T-helper 2 cell (primary cell): ENCODE measurements at regions not wholly inside any gene's neighbourhood (a gene's known extent, or its start where the extent isn't known, plus 50 kb on each side); places are given as distances from the start of the nearest gene placed in this dataset.
"Not testable (repeated sequence)": the region's sequence is repeated elsewhere in the genome, so short reads cannot be mapped to it uniquely, and the experiment has no call there.

Experiments used
- DNase-seq, 5 experiments: peaks; one replicate each; pipeline versions ENCODE4 v3.0.0 to v3.0.0-alpha.2; 2012 to 2022

DNA sequence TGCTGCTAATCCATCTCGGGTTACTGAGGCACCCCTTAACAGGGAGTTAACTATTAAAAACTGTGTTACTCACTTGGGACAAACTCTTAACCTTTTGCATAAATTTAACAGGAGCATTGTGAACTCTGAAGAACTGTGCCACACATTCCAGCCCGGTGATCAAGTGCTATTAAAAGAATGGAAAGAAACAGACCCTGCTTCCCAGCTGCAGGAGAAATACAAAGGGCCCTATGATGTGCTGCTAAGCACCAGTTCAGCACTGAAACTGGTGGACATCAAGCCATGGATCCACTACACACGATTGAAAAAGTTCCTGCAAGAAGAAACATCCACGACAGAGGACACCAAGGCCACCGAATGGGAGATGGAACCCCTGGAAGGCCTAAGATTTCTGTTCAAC, 114.7 kb upstream of the PLCL2 start:
- no peak for DNase-seq

DNA sequence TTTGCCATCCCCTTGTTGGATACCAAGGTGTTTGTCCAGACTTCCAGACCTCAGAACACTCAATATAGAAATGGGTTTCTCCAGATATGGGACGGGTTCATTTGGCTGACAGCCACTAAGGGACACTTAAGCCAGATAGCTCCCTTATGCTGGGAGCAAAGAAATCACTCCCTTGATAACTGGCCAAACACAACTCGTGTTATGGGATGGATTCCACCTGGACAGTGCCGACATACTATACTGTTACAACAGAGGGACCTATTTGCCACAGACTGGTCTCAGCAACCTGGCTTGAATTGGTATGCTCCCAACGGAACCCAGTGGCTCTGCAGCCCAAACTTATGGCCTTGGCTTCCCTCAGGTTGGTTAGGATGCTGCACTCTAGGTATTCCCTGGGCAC, 114.0 kb upstream of the PLCL2 start:
- DNase-seq: no peak

DNA sequence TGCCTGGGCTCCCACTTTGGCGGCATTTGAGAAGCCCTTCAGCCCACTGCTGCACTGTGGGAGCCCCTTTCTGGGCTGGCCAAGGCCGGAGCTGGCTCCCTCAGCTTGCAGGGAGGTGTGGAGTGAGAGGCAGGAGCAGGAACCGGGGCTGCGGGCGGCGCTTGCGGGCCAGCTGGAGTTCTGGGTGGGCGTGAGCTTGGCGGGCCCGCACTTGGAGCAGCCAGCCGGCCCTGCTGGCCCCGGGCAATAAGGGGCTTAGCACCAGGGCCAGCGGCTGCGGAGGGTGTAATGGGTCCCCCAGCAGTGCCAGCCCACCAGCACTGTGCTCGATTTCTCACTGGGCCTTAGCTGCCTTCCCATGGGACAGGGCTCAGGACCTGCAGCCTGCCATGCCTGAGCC, 111.2 kb upstream of the PLCL2 start:
- DNase-seq: not testable (repeated sequence)

DNA sequence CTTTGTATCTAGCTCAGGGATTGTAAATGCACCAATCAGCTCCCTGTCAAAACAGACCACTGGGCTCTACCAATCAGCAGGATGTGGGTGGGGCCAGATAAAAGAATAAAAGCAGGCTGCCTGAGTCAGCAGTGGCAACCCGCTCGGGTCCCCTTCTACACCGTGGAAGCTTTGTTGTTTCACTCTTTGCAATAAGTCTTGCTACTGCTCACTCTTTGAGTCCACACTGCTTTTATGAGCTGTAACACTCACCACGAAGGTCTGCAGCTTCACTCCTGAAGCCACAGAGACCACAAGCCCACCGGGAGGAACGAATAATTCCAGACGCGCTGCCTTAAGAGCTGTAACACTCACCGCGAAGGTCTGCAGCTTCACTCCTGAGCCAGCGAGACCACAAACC, 110.2 kb upstream of the PLCL2 start:
- not testable (repeated sequence) for DNase-seq

DNA sequence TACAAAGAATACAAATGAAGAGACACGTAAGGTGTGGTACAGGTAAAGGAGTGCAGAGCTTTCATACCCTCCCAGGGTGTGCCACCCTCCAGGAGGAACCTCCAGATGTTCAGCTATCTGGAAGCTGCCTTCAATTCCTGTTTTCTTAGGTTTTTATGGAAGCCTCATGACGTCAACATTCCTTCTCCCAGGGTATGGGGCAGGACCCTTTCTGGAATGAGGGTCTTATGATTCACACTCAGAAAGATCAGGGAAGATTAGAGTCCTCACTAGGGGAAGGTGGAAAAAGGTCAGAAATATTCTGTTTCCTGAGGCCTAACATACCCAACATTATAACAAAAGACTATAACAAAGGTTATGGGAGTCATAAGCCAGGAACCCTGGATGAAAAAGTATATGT, 99.8 kb upstream of the PLCL2 start:
- DNase-seq: no peak

DNA sequence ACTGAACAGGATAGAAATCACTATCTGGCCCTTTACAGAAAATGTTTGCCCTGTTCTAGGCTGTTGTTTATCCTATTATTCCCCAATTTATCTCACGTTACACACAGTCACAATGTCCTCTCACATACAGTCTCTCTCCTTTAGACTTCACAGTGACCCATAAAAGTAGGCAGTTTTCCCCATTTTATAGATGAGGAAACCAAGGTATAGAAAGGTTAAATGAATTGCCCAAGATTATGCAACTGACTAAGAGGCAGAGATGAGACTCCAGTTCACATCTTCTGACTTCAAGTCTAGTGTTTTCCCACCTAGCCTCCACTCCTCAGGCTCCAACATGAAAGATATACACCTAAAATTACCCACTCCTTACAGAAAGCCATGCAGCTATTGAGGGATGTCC, 99.3 kb upstream of the PLCL2 start:
- no peak for DNase-seq

DNA sequence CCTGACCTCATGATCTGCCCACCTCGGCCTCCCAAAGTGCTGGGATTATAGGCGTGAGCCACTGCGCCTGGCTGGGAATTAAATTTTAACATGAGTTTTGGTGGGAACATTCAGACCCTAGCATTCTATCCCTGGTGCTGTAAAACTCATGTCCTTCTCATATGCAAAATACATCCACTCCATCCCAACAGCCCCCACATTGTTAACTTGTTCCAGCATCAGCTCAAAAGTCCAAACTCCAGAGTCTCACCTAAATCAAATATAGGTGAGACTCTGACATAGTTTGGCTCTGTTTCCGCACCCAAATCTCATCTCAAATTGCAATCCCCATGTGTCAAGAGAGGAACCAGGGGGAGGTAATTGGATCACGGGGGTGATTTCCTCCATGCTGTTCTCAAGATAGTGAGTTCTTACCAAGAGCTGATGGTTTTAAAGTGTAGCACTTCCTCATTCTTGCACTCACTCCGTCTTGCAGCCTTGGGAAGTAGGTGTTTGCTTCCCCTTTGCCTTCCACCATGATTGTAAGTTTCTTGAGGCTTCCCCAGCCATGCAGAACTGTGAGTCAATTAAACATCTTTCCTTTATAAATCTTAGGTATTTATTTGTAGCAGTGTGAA, 96.2 kb upstream of the PLCL2 start:
- DNase-seq: no peak

DNA sequence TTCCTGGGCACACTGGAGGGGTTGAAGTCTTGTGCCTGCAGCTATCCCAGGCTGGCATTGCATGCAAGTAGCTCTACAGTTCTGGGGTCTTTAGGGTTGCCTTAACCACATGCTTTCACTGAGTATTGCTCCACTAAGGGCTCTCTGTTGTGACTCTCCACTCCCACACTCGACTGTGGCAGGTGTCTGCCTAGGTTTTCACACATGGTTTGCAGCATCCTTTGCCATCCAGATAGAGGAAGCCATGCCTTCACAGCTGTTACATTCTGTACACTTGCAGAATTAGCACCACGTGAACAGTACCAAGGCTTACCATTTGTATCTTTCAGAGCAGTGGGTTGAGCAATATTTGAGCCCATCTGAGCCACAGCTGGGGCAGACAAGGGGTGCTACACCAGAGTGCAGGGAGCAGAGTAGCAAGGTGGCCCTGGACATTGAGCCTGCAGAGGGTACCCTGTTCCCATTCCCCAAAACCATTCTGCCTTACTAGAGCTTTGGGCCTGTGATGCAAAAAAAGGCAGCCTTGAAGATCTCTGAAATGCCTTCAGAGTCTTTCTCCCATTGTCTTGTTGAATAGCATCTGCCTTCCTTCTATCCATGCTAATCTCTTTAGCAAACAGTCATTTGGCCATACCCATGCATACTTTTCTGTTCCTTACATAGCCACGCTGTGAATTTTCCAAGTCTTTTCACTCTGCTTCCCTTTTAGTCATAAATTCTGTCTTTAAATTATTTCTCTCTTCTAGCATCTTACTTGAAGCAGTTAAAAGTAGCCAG, 95.2 kb upstream of the PLCL2 start:
- DNase-seq: peak in 2 of 5 experiments; percentile 38 to 39

DNA sequence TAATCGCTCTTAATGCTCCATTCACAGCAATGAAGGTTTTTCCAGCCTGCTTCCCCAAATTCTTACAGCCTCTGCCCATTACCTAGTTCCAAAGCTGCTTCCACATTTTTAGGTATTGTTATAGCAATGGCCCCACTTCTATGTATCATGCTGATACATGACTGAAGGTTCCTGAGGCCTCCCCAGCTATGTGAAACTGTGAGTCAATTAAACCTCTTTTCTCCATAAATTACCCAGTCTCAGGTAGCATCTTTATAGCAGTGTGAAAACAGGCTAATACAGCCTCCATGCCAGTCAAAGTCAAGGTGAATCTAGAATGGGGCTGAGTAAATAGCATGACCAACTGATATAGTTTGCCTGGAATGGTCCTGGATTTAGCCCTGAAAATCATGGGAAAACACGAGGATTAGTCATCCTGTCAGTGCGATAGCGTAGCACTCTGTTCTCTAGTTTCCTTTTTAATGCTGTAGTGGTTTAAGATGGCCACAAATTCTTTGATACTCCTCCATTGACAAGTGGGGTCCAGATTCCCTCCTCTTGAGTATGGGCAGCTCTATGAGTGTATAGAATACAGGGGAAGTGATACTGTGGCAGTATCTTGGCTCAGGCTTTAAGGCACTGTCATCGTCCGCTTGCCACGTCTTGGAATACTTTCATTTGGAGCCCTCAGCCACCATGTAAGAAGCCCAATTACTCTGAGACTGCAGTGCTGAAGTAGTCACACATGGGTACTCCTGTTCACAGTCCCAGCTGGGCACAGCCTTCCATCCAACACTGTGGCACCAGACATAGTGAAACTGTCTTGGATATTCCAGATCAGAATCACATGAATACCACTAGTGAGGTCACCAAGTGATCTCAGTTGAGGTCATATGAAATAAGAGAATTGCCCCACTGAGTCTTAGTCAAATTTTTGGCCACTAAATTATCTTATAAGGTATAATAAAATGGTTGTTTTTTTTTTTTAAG, 94.0 kb upstream of the PLCL2 start:
- DNase-seq: no peak

DNA sequence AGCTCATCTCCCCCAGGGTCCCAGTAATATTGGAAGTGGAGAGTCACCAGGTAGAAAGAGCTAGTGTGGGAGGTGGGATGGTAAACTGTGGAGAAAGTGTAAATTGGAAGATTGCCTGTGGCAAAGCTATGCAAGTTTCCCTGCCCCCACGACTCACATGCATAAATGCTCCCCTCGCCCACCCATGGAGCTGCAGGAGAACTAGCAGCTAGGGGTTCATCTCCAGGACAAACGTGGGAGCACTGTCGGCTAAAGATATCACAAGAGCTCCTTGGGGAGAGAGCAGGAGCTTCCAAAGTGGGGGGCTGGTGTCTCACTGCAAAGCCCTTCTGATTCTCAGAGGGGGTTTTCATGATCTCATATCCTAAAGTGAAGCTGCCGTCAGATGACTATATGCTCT, 91.4 kb upstream of the PLCL2 start:
- no peak for DNase-seq

DNA sequence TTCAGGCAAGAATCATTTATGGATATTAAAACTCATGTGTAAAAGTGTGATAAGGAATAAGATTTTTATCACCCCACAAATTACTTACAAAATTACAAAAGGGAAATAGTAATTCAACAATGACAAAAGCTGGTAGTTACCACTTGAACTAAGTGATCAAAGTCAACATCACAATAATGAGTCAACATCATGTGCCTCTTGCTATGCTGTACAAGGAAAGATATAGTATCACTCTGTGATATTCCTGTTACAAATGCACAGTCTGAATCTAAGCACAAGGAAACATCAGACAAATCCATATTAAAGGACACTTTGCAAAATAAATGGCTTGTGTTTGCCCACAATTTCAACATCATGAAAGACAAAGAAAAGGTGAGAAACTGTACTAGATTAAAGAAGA, 90.5 kb upstream of the PLCL2 start:
- no peak for DNase-seq

DNA sequence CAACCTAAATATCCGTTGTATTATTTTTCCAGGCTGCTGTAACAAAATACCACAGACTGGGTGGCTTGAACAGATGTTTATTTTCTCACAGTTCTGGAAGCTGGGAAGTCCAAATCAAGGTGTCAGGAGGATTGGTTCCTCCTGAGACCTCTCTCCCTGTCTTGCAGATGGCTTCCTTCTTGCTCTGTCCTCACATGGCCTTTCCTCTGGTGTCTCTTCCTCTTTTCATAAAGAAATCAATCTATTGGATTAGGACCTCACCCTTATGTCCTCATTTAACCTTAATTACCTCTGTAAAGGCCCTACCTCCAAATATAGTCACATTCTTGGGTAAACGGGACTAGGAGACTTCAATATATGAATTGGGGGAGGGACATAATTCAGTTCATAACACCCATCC, 89.2 kb upstream of the PLCL2 start:
- no peak for DNase-seq

DNA sequence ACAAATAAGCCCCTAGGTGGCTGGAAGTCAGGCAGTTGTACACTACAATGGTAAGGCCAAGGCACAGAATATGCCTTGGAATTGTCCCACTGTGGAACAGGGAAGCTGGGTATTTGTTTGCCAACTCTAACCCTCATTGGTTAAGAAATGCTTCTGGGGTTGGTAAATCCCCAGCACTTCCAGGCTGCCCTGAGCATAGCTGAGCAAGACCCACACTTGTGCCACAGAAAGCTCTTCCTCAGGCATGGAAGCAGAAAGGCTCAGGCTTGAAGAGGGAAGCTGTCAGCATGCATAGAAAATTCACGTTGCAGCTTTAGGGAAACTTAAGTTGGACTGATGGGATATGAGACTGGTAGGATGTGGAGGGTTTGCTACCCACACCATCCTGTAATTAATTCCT, 86.9 kb upstream of the PLCL2 start:
- DNase-seq: no peak

DNA sequence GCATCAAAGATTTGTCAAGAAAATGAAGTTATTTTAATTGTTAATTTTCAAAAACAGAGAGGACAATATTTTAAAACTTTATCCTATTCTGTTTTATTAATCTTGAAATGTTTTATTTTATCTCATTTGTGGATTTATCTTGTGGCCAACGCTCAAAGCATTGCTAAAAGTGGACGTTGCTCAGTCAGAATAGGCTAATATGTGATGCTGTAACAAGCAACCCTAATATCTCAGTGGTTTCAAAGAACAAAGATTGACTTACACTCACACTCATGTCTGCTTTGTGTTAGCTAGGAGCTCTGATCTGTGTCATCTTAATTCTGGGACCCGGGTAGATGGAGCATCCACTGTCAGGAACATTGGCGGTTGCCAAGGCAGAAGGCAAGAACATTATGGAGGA, 86.0 kb upstream of the PLCL2 start:
- DNase-seq: no peak

DNA sequence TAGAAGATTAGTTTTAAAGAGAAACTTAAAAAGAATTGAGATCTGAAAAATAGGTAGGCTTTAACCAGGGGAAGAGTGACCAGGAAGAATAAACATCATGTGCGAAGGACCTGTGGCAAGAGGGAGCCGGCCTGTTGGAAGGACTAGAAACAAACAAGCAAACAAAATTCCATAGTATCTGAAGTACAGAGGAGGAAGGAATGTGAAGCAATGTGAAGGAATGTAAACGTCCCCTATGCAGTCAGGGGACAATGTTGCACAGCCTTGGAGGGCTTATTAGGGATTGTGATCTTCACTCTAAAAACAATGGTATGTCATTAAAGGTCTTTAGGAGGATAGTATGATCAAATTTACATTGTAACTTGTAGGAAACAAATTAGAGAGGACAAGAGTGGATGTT, 84.4 kb upstream of the PLCL2 start:
- DNase-seq: no peak

DNA sequence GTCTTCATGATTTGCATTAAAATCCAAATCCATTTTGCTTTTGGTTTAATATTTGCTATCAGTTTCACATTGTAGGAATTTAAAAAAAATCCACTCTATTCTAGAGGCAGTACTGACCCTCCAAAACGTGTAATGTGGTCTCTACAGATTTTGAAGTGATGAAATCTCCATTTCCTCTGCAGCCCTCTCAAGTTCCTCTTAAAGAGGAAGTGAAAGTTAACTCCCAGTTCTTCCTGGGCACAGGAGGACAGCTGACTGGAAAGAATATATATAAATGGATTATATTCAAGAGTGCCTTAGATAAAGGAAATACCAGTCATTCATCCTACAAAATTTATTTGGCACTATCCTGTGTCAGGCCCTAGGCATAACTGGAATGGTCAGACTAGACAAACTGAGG, 83.5 kb upstream of the PLCL2 start:
- no peak for DNase-seq

DNA sequence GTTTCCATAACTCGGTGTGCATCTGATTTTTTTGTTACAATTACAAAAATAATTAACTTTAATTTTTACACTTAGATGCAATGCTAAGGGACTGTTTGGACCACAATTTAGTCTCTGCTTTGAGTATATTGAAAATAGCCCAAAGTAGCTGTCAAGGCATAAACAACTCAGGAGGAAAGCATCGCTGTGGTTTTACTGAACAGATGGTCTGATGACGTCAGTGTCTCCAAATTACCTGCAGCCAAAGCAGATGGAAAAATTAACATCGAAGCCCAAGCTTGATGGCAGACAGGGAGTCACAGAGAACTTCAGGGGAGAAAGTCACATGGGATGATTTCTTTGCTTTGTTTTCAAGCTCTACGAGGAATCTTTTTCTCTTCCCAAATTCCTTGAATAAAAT, 83.1 kb upstream of the PLCL2 start:
- DNase-seq: peak in 1 of 5 experiments; percentile 48

DNA sequence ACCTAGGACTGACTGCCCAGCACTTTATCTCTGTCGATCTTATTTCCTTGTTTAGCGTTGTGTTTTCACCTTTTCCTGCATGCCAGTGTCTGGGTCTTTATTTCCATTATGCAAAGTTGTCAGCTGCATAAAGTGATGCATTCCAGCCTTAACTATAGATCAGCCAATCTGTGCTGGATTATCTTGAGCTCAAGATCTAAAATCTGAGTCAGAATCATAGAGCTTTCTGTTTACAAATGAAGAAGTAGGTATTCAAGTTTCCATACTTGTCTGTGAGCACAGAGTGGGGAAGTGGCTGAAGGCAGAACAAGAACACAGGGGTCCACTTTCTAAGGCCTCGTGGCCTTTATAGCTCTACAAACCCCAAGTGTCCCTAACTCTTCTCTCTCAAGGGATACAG, 82.4 kb upstream of the PLCL2 start:
- DNase-seq: peak in 1 of 5 experiments; percentile 52

DNA sequence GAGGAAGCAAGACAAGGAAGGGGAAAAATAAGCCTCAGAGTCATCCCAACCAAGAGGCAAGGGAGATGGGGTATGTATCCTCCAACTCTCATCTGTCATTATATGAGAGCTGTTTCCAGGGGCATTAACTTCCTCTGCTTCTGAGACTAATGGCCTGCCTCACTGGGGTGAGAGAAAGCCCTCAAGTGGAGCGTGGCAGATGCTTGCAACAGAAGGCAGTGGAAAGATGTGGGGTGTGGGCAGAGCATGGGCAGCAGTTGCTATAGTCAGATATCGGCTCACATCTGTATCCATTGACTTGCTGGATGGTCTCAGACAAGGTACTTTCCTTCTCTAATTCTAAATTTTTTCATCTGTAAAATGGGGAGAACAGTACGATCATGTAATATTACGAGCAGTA, 81.7 kb upstream of the PLCL2 start:
- DNase-seq: no peak

DNA sequence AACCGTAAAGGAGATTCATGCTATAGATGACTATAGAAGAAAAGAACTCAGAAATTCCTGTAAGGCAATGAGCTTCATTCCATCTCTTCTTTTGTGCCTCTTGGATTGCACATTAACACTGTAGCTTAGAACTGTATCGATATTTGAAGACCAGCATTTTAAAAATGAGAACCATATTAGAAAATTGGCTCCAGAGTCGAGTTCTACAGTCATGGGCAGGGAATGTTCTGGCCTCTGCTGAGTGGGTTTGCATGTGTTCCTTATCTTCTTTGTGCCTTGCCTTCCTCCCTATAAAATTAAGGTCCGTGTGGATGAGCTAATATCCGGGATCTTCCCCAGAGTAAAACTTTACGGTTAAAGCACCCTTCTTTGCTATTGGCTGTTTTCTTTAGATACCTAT, 77.4 kb upstream of the PLCL2 start:
- no peak for DNase-seq

DNA sequence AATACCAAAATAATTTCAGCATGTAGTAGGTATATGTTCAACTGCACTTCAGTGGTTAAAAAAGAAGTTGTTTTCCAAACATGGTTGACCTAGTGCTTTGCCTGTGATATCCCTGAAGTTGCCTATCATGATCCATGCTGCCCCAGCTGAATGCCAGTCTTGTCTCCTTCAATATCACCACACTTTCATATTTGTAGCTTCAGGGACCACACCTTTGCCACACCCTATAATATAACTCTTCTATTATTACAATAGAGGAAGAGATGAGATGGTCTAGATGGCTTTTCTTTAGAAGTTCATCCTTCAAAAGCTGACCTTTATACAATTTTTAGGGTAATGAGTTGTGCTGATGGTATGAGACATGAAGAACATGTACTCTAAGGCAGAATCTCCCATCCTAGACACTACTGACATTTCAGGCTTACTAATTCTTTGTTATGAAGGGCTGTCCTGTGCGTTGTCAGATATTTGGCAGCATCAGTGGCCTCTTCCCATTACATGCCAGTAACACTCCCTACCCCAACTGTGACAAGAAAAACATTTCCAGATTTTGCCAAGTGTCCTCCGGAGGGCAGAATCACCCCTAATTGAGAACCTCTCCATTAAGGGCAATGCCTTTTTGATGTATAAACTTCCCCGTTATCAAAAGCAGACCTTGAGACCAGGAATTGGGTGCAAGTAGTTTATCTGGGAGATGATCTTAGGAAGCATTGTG, 76.2 kb upstream of the PLCL2 start:
- DNase-seq: no peak

DNA sequence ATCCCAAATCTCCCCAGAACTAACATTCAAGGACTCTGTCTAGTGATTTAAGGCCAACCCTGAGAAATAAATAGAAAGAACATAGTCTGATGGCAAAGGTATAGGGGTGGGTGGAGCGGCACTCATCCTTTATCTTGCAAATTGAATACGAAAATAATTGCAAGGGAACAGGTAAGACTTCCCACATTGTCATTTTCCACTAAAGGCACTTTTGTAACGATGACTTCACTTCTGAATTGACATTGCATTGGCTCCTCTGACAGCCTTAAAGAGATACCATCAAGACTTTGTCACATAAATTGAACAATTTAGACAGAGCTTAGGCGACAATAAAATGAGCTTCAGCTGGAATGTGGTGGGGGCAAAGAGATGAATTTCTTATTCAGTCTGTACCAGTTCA, 75.3 kb upstream of the PLCL2 start:
- DNase-seq: no peak

DNA sequence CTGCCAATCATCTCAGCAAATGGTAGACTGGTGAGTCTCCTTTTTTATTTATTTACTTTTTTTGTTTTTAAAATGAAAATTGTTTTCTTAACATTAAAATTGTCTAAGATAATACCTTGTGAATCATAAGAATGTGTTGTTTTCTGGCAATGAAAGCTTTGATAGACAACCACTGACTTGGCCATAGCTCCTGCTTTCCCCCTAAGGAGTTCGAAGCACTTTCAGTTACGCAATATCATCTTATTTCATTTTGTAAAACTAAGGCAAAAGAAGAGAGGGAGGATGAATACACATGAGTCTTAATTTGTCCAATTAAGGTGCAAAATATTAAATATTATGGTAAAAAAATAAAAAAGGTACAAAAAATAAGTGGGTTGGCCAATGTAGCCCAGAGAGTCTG, 74.8 kb upstream of the PLCL2 start:
- DNase-seq: no peak
